ENCODE measurements at regions not wholly inside any gene's neighbourhood (a gene's known extent, or its start where the extent isn't known, plus 50 kb on each side); places are given as distances from the start of the nearest gene placed in this dataset.

GRCh38 chr6:120498711-120499110 lies 835.6 kb downstream of the TBC1D32 start:
- no peak for DNase-seq (ENCODE audit: low spot score)
- CTCF ChIA-PET, result no interaction called here
- POLR2A ChIA-PET (ENCODE audit: low non-redundant PET), result no interaction called here
- no peak for TF ChIP-seq CTCF (conservative IDR thresholded peaks at IDR 0.05; ENCODE audit: low read depth)
- no peak overlapping the region for H3K27ac ChIP-seq

GRCh38 chr6:120496661-120497060 lies 837.6 kb downstream of the TBC1D32 start:
- CTCF ChIA-PET, result no interaction called here
- POLR2A ChIA-PET (ENCODE audit: low non-redundant PET), result no interaction called here

GRCh38 chr6:120493505-120493904 lies 840.8 kb downstream of the TBC1D32 start:
- CTCF ChIA-PET, result no interaction called here
- TF ChIP-seq CTCF (conservative IDR thresholded peaks at IDR 0.05; ENCODE audit: low read depth), result no peak
- no peak overlapping the region for H3K27ac ChIP-seq
- no peak for DNase-seq (ENCODE audit: low spot score)
- POLR2A ChIA-PET (ENCODE audit: low non-redundant PET), result no interaction called here

More at GRCh38 chr6:120496661-120497060, 837.6 kb downstream of the TBC1D32 start:
- no peak for DNase-seq (ENCODE audit: low spot score)
- H3K27ac ChIP-seq, result no peak overlapping the region
- TF ChIP-seq CTCF (conservative IDR thresholded peaks at IDR 0.05; ENCODE audit: low read depth), result no peak

- DNase-seq (ENCODE audit: low spot score), result no peak
- ChIA-PET CTCF (interaction anchor here (0.5 kb wide), 1 partner anchor 49 kb away, joined by 4 read pairs; no protein-coding TSS in a partner anchor), POLR2A (ENCODE audit: low non-redundant PET) (no interaction called here)
- TF ChIP-seq CTCF (conservative IDR thresholded peaks at IDR 0.05; ENCODE audit: low read depth), result no peak
- H3K27ac ChIP-seq, result no peak overlapping the region
These were observed 844.3 kb downstream of the TBC1D32 start for GRCh38 chr6:120489941-120490340.

GRCh38 chr6:120484146-120484545 lies 850.1 kb downstream of the TBC1D32 start:
- DNase-seq (ENCODE audit: low spot score), result no peak
- no peak overlapping the region for H3K27ac ChIP-seq
- ChIA-PET POLR2A (ENCODE audit: low non-redundant PET) (no interaction called here), CTCF (no interaction called here)
- TF ChIP-seq CTCF (conservative IDR thresholded peaks at IDR 0.05; ENCODE audit: low read depth), result no peak

GRCh38 chr6:120478650-120479049 lies 855.6 kb downstream of the TBC1D32 start:
- TF ChIP-seq CTCF (conservative IDR thresholded peaks at IDR 0.05; ENCODE audit: low read depth), result no peak
- H3K27ac ChIP-seq, result no peak overlapping the region
- POLR2A ChIA-PET (ENCODE audit: low non-redundant PET), result no interaction called here
- CTCF ChIA-PET, result no interaction called here
- DNase-seq (ENCODE audit: low spot score), result no peak

GRCh38 chr6:120473804-120474203 lies 860.5 kb downstream of the TBC1D32 start:
- TF ChIP-seq CTCF (conservative IDR thresholded peaks at IDR 0.05; ENCODE audit: low read depth), result no peak
- DNase-seq (ENCODE audit: low spot score), result no peak
- H3K27ac ChIP-seq, result no peak overlapping the region
- CTCF ChIA-PET, result no interaction called here
- POLR2A ChIA-PET (ENCODE audit: low non-redundant PET), result no interaction called here
